HG03460 (cell line): ENCODE measurements at regions not wholly inside any gene's neighbourhood (a gene's known extent, or its start where the extent isn't known, plus 50 kb on each side); places are given as distances from the start of the nearest gene placed in this dataset.
"Not testable (repeated sequence)": the region's sequence is repeated elsewhere in the genome, so short reads cannot be mapped to it uniquely, and the experiment has no call there.

ENCODE experiments used
- ATAC-seq: cut with Tn5 transposase; IDR thresholded peaks from one replicate; pipeline ENCODE4 v1.9.1; 2021; ENCODE audit not compliant: unreplicated experiment

DNA sequence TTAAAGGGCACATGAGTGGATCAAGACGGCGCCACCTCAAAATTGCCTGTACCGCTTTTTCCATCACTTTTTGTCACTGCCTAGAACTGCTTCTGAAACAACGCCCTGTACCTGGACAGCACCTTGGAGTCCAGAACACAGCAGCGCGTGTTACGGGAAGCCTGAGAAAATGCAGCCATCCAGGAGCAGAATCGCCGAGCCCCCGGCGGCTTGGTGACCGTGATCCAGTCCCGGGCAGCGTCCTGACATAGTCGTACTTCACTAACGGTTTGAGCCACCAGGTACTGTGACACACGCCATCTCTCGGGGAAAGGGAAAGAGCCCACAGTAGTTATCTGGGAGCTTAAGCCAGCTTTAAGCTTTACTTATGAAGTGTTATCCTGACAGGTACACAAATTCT is 168.9 kb upstream of the SALL3 start:
- no peak for ATAC-seq

DNA sequence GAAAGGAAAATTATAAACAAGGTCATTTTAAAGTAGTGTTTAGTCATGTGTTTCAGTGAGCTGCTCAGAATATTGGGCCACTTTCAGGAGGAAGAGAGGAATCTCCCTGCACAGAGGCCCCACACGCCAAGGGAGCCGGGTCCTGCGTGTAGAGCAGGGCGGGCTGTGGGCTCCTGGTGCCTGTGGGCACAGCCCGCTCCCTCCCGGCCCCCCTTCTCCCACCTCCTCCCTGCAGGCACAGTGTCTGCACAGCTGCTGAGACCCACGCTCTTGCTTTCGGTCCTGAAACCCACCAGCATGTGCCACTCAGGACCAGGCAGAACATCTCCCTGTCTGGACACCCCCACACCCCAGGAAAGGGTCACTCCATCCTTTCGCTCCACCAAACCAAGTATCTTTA is 167.6 kb upstream of the SALL3 start:
- ATAC-seq = no peak

DNA sequence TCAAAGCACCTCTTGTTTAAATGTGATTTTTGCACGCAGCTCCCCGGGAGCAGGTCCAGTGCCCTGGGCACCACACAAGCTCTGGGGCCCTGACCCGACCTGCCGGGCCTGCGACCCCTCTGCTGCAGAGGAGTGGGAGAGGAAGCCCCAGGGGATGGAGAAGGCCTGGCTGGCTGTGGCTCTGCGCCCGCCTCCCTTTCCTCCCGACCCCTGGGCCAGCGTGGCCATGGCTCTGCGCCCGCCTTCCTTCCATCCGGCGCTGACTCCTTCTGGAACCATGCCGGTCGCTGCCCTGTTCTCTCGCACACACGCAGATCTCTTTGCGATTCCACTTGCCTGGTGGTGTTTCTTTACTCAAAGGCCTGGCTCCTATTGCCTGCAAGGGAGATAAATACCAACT is 166.5 kb upstream of the SALL3 start:
- ATAC-seq = no peak

DNA sequence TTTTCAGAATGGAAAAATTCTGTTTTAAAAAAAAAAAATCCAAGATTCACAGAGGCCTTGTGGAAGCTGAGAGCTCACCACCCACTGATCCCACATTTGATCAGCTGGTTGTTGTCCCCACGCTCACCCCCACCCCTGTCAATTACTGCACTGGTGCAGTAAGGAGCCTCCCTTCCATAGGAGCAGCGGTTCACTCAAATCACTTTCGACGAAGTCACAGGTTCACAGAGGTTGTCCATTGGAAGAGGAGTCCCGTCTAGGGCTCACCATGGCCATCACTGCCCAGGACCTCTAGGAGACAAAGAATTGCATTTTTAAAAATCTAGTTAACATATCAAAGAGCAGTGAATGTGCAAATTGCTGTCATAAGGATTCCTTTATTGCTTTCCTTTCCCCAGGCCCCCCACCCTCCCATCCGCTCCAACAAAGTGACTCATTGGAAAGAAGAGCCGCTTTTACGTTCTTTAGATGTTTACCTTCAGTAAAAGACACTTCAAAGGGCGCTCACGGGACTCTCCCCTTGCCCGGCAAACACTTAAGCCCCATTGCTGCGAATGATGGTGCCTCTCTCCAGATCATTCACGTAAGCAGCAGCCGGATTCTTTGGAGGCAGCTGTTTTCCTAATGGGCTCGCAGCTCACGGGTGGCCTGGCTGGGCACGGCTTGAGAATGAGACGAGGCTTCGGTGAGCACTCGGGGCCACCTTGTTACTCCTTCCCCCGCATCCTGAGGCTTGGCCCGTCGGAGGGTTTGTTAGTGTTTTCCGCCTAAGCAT is 165.5 kb upstream of the SALL3 start:
- ATAC-seq = no peak

DNA sequence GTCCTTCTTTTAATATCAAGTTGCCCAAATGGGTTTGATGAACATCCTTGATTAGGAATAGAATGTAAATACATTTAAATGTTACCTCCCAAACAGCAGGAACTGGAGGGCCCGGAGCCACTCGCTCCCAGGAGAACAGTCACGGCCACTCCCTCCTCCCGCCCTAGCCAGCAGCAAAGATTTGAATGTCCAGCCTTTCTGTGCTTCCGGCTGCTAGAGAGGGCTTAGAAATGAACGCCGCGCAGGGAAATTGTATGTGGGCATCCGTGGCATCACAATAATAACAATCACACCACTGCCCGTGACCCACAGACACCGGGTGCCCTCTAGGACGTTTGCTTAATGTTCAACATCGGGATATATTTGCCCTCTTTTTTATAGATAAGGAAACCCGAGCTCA is 164.9 kb upstream of the SALL3 start:
- ATAC-seq = no peak

- ATAC-seq = no peak
Measured at GRCh38 chr18:78816114-78816513, 163.5 kb upstream of the SALL3 start.

DNA sequence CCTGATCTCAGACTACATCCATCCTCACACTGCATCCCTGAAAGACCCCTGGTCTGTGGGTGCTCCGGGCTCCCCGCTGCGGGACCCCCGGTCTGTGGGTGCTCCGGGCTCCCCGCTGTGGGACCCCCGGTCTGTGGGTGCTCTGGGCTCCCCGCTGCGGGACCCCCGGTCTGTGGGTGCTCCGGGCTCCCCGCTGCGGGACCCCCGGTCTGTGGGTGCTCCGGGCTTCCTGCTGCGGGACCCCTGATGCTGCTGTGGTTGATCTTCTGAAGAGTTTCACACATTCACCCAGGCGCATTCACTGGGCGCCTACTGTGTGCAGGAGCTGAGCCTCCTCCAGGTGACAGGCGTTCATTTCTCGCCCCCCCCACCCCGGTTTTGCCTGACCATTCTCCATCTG is 162.7 kb upstream of the SALL3 start:
- no peak for ATAC-seq

DNA sequence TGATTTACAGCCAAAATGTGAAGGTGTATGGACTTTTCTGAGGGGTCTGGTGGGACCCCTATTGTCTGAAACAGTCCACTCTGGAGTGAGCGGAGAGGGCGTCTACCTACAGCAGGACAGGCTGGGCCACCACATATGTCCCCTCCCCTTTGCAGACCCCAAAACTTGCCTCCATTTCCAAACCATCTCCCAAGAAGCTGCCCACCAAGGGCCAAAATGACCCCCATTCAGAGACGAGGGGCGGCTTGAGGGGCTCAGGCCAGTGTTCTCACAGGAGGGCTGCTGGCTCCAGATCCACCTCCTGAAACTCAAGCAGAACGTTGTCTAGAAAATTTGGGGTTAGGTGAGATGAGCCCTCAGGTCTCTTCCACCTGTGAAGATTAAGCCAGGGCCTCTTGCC is 161.1 kb upstream of the SALL3 start:
- ATAC-seq = no peak

GRCh38 chr18:78818961-78819360 is 160.7 kb upstream of the SALL3 start:
- ATAC-seq = no peak

- ATAC-seq = no peak
Measured at GRCh38 chr18:78820161-78820834, 159.3 kb upstream of the SALL3 start.

DNA sequence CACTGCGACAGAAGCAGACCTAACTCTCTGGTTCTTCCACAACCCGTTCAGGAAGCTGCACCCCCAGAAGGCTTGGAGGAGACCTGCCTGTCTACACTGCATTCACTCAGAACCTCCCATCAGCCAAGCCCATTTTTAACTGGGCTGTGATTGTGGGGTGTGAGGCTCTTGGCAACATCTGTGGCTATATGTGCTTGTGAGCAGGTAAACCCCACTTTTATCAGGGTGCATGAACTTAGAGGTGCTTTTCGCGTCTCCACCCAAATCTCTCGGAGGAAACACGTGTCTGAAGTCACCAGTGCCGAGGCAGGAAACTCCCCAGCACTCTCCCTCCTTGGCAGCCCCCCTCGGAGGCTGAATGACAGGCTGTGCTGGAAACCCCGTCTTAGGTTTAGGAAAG is 158.2 kb upstream of the SALL3 start:
- ATAC-seq = no peak

DNA sequence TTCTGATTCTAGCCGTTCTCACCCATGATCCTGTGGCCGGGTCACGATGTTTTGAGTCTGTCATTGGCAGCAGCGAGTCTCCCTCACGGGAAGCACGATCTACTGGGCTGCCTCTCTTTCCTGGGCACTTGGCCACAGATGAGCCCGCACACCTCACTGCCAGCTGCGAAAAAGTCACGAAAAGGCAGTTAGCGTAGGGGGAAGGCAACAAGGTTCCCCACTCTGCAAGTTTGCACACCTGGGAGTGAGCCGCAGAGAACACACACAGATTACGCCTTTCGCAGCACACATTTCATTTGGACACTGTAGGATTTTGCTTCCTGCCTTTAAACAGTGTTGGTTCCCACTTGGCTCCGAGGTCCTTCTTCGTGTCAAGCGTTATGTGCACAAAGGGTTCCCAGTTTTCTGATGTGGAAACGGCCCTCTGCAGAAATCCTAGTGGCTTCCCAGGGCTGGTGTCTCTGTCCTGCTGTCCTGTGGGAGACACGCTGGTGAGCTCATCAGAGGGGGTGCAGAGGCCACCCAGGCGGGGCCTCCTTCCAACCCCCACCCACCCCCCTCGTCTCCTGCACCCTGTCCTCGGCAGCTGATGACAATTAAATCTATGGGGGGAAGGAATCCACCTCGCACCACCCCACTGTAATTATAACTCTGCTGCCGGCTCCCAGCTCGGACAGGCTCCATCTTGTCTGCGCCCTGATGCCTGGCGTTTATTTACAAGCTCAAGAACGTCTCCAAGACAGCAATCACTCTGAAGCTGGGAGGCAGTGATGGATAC is 157.3 kb upstream of the SALL3 start:
- no peak for ATAC-seq

- no peak for ATAC-seq
Measured at GRCh38 chr18:78822949-78823285, 156.7 kb upstream of the SALL3 start.

GRCh38 chr18:78825168-78825567 is 154.4 kb upstream of the SALL3 start:
- ATAC-seq = no peak

GRCh38 chr18:78826631-78827030 is 153.0 kb upstream of the SALL3 start:
- no peak for ATAC-seq

- ATAC-seq = no peak
Measured at GRCh38 chr18:78827141-78827540, 152.5 kb upstream of the SALL3 start.

GRCh38 chr18:78828131-78828530 is 151.5 kb upstream of the SALL3 start:
- no peak for ATAC-seq

DNA sequence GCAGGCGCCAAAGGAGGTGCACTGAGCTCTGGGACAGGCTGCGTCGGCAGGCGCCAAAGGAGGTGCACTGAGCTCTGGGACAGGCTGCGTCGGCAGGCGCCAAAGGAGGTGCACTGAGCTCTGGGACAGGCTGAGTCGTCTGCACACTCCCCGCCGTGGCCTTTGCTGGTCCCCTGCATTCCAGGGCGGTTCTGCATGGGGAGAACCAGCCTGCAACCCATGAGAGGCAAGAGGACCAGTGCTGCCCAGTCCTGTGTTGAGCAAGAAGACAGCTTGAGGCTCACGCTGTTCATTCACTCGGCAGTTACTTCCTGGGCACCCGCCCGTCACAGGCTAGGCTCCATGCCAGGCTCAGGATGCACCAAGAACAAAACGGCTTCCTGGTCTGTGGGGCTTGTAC is 150.6 kb upstream of the SALL3 start:
- not testable (repeated sequence) for ATAC-seq

DNA sequence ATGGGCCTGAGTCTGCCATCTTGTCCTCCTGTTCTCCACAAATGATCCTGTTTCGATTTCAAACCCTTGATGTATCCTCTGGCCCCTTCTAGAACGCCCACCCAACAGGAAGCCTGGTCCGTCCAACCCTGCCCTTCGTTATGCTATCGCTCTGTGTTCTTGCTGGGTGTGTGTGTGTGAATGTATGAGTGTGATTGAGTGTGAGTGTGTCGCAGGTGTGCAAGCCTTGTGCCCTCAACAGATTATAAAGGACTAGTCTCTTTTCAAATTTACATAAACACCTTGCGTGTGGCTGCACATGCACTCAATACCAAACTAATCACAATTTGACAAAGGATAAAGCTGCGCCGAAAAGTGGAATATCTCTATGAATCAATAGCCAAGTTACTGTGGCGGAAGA is 149.5 kb upstream of the SALL3 start:
- no peak for ATAC-seq

GRCh38 chr18:78830826-78831225 is 148.8 kb upstream of the SALL3 start:
- no peak for ATAC-seq

DNA sequence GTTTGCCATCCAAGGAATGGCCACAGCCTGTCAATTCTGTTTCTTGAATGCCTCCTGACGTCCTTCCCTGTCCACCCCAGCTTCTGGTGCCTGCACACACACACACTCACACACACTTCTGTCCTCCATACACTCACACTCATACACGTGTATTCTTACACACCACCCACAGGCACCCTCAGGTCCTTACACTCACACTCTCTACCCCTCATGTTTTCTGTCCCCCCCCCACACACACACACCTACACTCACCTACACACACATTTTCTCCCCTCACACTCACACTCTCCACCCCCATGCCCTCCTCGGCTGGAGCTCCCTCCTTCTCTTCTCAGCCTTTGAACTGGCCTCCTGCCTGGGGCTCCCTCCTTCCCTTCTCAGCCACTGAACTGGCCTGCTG is 148.0 kb upstream of the SALL3 start:
- no peak for ATAC-seq

- ATAC-seq = no peak
Measured at GRCh38 chr18:78833833-78834232, 145.8 kb upstream of the SALL3 start.
